Neuronal stem cell (in vitro differentiated cells): ENCODE measurements at regions not wholly inside any gene's neighbourhood (a gene's known extent, or its start where the extent isn't known, plus 50 kb on each side); places are given as distances from the start of the nearest gene placed in this dataset.

ENCODE experiments used
- DNase-seq: peaks from one replicate; pipeline ENCODE4 v3.0.0-alpha.2; 2013; ENCODE audit warnings: low spot score
- H2AFZ ChIP-seq: one replicate; pipeline ENCODE4 v1.6.1; 2013; ENCODE audit warnings: mild to moderate bottlenecking, low read length, inconsistent platforms
- H2AK5ac ChIP-seq: 2 replicates; pipeline ENCODE4 v1.6.1; 2013; ENCODE audit warnings: low read depth, mild to moderate bottlenecking, inconsistent platforms, low read length, moderate library complexity, mixed read lengths
- H2BK120ac ChIP-seq: 2 replicates; pipeline ENCODE4 v1.6.1; 2013; ENCODE audit warnings: low read depth, mild to moderate bottlenecking, inconsistent platforms, low read length, moderate library complexity, mixed read lengths
- H2BK12ac ChIP-seq: one replicate; pipeline ENCODE4 v1.6.1; 2013; ENCODE audit warnings: low read length, inconsistent platforms
- H2BK15ac ChIP-seq: 2 replicates; pipeline ENCODE4 v1.6.1; 2013; ENCODE audit warnings: mild to moderate bottlenecking, low read length, inconsistent platforms, mixed read lengths
- H2BK5ac ChIP-seq: one replicate; pipeline ENCODE4 v1.6.1; 2013; ENCODE audit warnings: inconsistent platforms, mild to moderate bottlenecking, low read length, moderate library complexity
- H3K14ac ChIP-seq: one replicate; pipeline ENCODE4 v1.6.1; 2013; ENCODE audit warnings: low read length, inconsistent platforms
- H3K18ac ChIP-seq: 2 replicates; pipeline ENCODE4 v1.6.1; 2013; ENCODE audit warnings: low read length, inconsistent platforms
- H3K23ac ChIP-seq: 2 replicates; pipeline ENCODE4 v1.6.1; 2013; ENCODE audit warnings: low read depth, mild to moderate bottlenecking, mixed read lengths, low read length, inconsistent platforms; ENCODE audit not compliant: poor library complexity
- H3K27ac ChIP-seq: replicated peaks from 3 replicates; pipeline ENCODE4 v1.5.1; 2013; ENCODE audit warnings: low read length, inconsistent platforms
- H3K27me3 ChIP-seq, 3 experiments: 2 replicates each; pipeline ENCODE4 v1.6.1; 2013; ENCODE audit warnings: low read length in 3 of 3, mild to moderate bottlenecking in 2 of 3, inconsistent platforms in 1 of 3, low read depth in 1 of 3, mixed read lengths in 1 of 3, moderate library complexity in 1 of 3; ENCODE audit not compliant: control insufficient read depth in 3 of 3, insufficient read depth in 3 of 3
- H3K36me3 ChIP-seq, 2 donors: replicated peaks in 1 of 2; 2 replicates each; pipeline ENCODE4 v1.6.1; 2013; ENCODE audit warnings: low read length in 2 of 2; ENCODE audit not compliant: control insufficient read depth in 2 of 2, insufficient read depth in 2 of 2
- H3K4ac ChIP-seq: 2 replicates; pipeline ENCODE4 v1.6.1; 2013; ENCODE audit warnings: inconsistent platforms, mild to moderate bottlenecking, low read length, moderate library complexity
- H3K4me1 ChIP-seq, 2 donors: 1 replicate in 1 of 2; 2 replicates in 1 of 2; pipeline ENCODE4 v1.6.1; 2013; ENCODE audit warnings: low read length in 2 of 2, low read depth in 1 of 2; ENCODE audit not compliant: control insufficient read depth in 2 of 2, insufficient read depth in 1 of 2
- H3K4me2 ChIP-seq: one replicate; pipeline ENCODE4 v1.6.1; 2013; ENCODE audit warnings: mild to moderate bottlenecking, low read length, inconsistent platforms; ENCODE audit not compliant: insufficient read depth, poor library complexity, severe bottlenecking
- H3K4me3 ChIP-seq, 2 donors: 2 replicates each; pipeline ENCODE4 v1.5.1; 2013; ENCODE audit warnings: low read length in 2 of 2, mild to moderate bottlenecking in 2 of 2, inconsistent platforms in 1 of 2, moderate library complexity in 1 of 2
- H3K79me1 ChIP-seq: one replicate; pipeline ENCODE4 v1.6.1; 2013; ENCODE audit warnings: low read depth, mild to moderate bottlenecking, inconsistent platforms, low read length, moderate library complexity
- H3K9ac ChIP-seq: one replicate; pipeline ENCODE4 v1.6.1; 2013; ENCODE audit warnings: mild to moderate bottlenecking, low read depth, low read length, inconsistent platforms; ENCODE audit not compliant: poor library complexity
- H3K9me3 ChIP-seq, 2 donors: replicated peaks in 1 of 2; 2 replicates each; pipeline versions ENCODE3 to v1.6.1; 2013; ENCODE audit warnings: low read length in 2 of 2, mild to moderate bottlenecking in 2 of 2, inconsistent platforms in 1 of 2, low read depth in 1 of 2, mixed read lengths in 1 of 2, moderate library complexity in 1 of 2; ENCODE audit not compliant: control insufficient read depth in 2 of 2, insufficient read depth in 1 of 2
- H4K8ac ChIP-seq: one replicate; pipeline ENCODE4 v1.6.1; 2013; ENCODE audit warnings: low read depth, mild to moderate bottlenecking, inconsistent platforms, low read length, moderate library complexity
- H4K91ac ChIP-seq: one replicate; pipeline ENCODE4 v1.6.1; 2013; ENCODE audit warnings: low read length, low read depth, mild to moderate bottlenecking, inconsistent platforms; ENCODE audit not compliant: poor library complexity
- WGBS, 2 donors: extraction: QIAGEN DNeasy Blood & Tissue Kit; methylation state at CpG; one replicate each; pipeline ENCODE4 v1.1.7; 2013; ENCODE audit warnings: missing lambda C conversion rate in 2 of 2, mixed read lengths in 1 of 2; ENCODE audit not compliant: insufficient read length in 2 of 2, insufficient replicate concordance in 1 of 2; ENCODE audit errors: extremely low coverage in 2 of 2; 5-methylcytosine and 5-hydroxymethylcytosine counted together

- Histone ChIP-seq H3K23ac (no peak overlapping the region), H3K36me3 (no peaks in the 10 kb centered on the region), H3K4me3 (no peak overlapping the region), H4K8ac (no peak overlapping the region), H3K14ac (no peak overlapping the region), H3K4me1 (no peaks in the 10 kb centered on the region), H3K27ac (no peak overlapping the region), H3K9ac (no peak overlapping the region), H2AK5ac (no peak overlapping the region), H2BK15ac (no peak overlapping the region), H2BK5ac (no peak overlapping the region), H2BK12ac (no peak overlapping the region), H3K18ac (no peak overlapping the region), H4K91ac (no peak overlapping the region), H2BK120ac (no peak overlapping the region), H2AFZ (no peak overlapping the region), H3K79me1 (no peaks in the 10 kb centered on the region), H3K4ac (no peak overlapping the region), H3K4me2 (no peak overlapping the region), H3K9me3 (peaks cover 0 to 2% of the 10 kb centered on the region in 2 donors), H3K27me3 (no peaks in the 10 kb centered on the region)
- DNase-seq = no peak
- no CpG with 5 or more reads among the region's 1 CpG for WGBS, 2 donors
Observed at GRCh38 chr4:170698334-170698733, 608.6 kb upstream of the AADAT start.

- H4K91ac ChIP-seq = no peak overlapping the region
- no peak overlapping the region for H2AFZ ChIP-seq
- no peaks in the 10 kb centered on the region for H3K79me1 ChIP-seq
- no peak overlapping the region for H3K4me2 ChIP-seq
- H3K27me3 ChIP-seq = no peaks in the 10 kb centered on the region
- no peak overlapping the region for H3K18ac ChIP-seq
- DNase-seq = no peak
- H3K14ac ChIP-seq = no peak overlapping the region
- no peak overlapping the region for H3K23ac ChIP-seq
- no peak overlapping the region for H2BK5ac ChIP-seq
- H3K4ac ChIP-seq = no peak overlapping the region
- no peak overlapping the region for H2BK12ac ChIP-seq
- no peaks in the 10 kb centered on the region for H3K36me3 ChIP-seq
- no peak overlapping the region for H3K27ac ChIP-seq
- H3K4me1 ChIP-seq = no peaks in the 10 kb centered on the region
- no peak overlapping the region for H2AK5ac ChIP-seq
- peaks cover 0 to 2% of the 10 kb centered on the region in 2 donors for H3K9me3 ChIP-seq
- WGBS, 2 donors = no CpG with 5 or more reads among the region's 2 CpGs
- H4K8ac ChIP-seq = no peak overlapping the region
- no peak overlapping the region for H2BK120ac ChIP-seq
- H3K4me3 ChIP-seq = no peak overlapping the region
- no peak overlapping the region for H2BK15ac ChIP-seq
- H3K9ac ChIP-seq = no peak overlapping the region
Observed at GRCh38 chr4:170697845-170698244, 608.1 kb upstream of the AADAT start.

- Histone ChIP-seq H3K18ac (no peak overlapping the region), H2BK5ac (no peak overlapping the region), H4K8ac (no peak overlapping the region), H3K79me1 (no peaks in the 10 kb centered on the region), H3K4ac (no peak overlapping the region), H3K9ac (no peak overlapping the region), H2BK12ac (no peak overlapping the region), H3K27ac (no peak overlapping the region), H2BK120ac (no peak overlapping the region), H3K4me3 (no peak overlapping the region), H3K14ac (no peak overlapping the region), H3K4me2 (no peak overlapping the region), H2AK5ac (no peak overlapping the region), H3K36me3 (no peaks in the 10 kb centered on the region), H2BK15ac (no peak overlapping the region), H4K91ac (no peak overlapping the region), H3K4me1 (no peaks in the 10 kb centered on the region), H3K23ac (no peak overlapping the region), H3K9me3 (peaks cover 0 to 2% of the 10 kb centered on the region in 2 donors), H3K27me3 (no peaks in the 10 kb centered on the region), H2AFZ (no peak overlapping the region)
- no peak for DNase-seq
Observed at GRCh38 chr4:170697045-170697444, 607.3 kb upstream of the AADAT start.

DNA sequence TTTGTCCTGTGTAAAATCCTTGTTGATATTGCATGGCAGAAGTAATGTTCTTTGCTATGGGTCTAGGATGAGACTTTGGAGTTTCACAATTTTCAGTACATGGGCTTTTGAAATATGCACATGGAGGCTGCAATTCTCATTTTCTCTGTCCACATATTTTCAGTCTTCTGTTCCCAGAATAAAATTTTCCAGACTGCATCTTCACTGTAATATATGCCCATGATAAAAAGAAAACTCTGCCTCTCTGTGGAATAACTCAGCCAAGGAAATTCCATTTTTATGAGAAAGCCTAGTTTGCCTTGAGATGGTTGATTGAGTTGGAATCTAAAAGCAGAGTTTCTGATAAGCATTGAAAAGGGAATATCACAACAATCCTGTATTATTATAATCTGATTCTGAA, 601.4 kb upstream of the AADAT start:
- H3K23ac ChIP-seq = no peak overlapping the region
- no peak for DNase-seq
- H3K4ac ChIP-seq = no peak overlapping the region
- no peak overlapping the region for H2BK12ac ChIP-seq
- no peaks in the 10 kb centered on the region for H3K4me1 ChIP-seq
- H2AK5ac ChIP-seq = no peak overlapping the region
- no peaks in the 10 kb centered on the region for H3K27me3 ChIP-seq
- H3K4me3 ChIP-seq = no peak overlapping the region
- H4K91ac ChIP-seq = no peak overlapping the region
- H3K18ac ChIP-seq = no peak overlapping the region
- no peaks in the 10 kb centered on the region for H3K79me1 ChIP-seq
- no peak overlapping the region for H2BK5ac ChIP-seq
- H3K9ac ChIP-seq = no peak overlapping the region
- no peak overlapping the region for H2BK15ac ChIP-seq
- H3K36me3 ChIP-seq = no peaks in the 10 kb centered on the region
- no peak overlapping the region for H3K4me2 ChIP-seq
- H3K14ac ChIP-seq = no peak overlapping the region
- no peak overlapping the region for H2BK120ac ChIP-seq
- no peak overlapping the region for H3K27ac ChIP-seq
- H3K9me3 ChIP-seq = peaks cover 0 to 2% of the 10 kb centered on the region in 2 donors
- H2AFZ ChIP-seq = no peak overlapping the region
- no peak overlapping the region for H4K8ac ChIP-seq
